ENCODE measurements at regions not wholly inside any gene's neighbourhood (a gene's known extent, or its start where the extent isn't known, plus 50 kb on each side); places are given as distances from the start of the nearest gene placed in this dataset.

- Histone ChIP-seq H3K79me2 (replicated peaks; ENCODE audit: insufficient read depth, low read length) (no peaks in the 10 kb centered on the region), H3K27me3 (ENCODE audit: insufficient read depth, low read depth, low read length) (no peaks in the 10 kb centered on the region), H2AFZ (ENCODE audit: low read depth, low read length) (no peak overlapping the region), H3K9ac (ENCODE audit: low read length) (no peak overlapping the region), H3K27ac (ENCODE audit: low read length) (no peak overlapping the region), H3K36me3 (ENCODE audit: insufficient read depth, low read length) (no peaks in the 10 kb centered on the region), H3F3A (ENCODE audit: insufficient read depth, low read length, poor library complexity, severe bottlenecking) (no peaks in the 10 kb centered on the region), H3K4me2 (ENCODE audit: low read length) (no peak overlapping the region), H3K4me3 (ENCODE audit: low read length) (no peak overlapping the region), H3K9me3 (ENCODE audit: low read length) (no peaks in the 10 kb centered on the region), H4K20me1 (ENCODE audit: insufficient read depth) (no peaks in the 10 kb centered on the region), H3K9me2 (ENCODE audit: insufficient read depth, low read length) (no peaks in the 10 kb centered on the region)
- TF ChIP-seq, protein P1, sequence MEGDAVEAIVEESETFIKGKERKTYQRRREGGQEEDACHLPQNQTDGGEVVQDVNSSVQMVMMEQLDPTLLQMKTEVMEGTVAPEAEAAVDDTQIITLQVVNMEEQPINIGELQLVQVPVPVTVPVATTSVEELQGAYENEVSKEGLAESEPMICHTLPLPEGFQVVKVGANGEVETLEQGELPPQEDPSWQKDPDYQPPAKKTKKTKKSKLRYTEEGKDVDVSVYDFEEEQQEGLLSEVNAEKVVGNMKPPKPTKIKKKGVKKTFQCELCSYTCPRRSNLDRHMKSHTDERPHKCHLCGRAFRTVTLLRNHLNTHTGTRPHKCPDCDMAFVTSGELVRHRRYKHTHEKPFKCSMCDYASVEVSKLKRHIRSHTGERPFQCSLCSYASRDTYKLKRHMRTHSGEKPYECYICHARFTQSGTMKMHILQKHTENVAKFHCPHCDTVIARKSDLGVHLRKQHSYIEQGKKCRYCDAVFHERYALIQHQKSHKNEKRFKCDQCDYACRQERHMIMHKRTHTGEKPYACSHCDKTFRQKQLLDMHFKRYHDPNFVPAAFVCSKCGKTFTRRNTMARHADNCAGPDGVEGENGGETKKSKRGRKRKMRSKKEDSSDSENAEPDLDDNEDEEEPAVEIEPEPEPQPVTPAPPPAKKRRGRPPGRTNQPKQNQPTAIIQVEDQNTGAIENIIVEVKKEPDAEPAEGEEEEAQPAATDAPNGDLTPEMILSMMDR (IDR thresholded peaks at IDR 0.05; ENCODE audit: poor library complexity, severe bottlenecking), result no peak
- TF ChIP-seq EZH2 (IDR thresholded peaks at IDR 0.05; ENCODE audit: borderline replicate concordance, insufficient read depth, low read length, poor library complexity, severe bottlenecking) (no peak), TAF1 (IDR thresholded peaks at IDR 0.05; ENCODE audit: low read depth) (no peak), MXI1 (conservative IDR thresholded peaks at IDR 0.05; ENCODE audit: poor library complexity, severe bottlenecking) (no peak), REST (IDR thresholded peaks at IDR 0.05; ENCODE audit: borderline replicate concordance) (no peak), EP300 (conservative IDR thresholded peaks at IDR 0.05; ENCODE audit: poor library complexity, severe bottlenecking) (no peak), SMC3 (conservative IDR thresholded peaks at IDR 0.05; ENCODE audit: poor library complexity) (no peak), POLR2AphosphoS5 (IDR thresholded peaks at IDR 0.05) (no peak), RAD21 (conservative IDR thresholded peaks at IDR 0.05) (no peak)
These were observed 77.7 kb upstream of the GLI3 start for GRCh38 chr7:42314696-42315095.

DNA sequence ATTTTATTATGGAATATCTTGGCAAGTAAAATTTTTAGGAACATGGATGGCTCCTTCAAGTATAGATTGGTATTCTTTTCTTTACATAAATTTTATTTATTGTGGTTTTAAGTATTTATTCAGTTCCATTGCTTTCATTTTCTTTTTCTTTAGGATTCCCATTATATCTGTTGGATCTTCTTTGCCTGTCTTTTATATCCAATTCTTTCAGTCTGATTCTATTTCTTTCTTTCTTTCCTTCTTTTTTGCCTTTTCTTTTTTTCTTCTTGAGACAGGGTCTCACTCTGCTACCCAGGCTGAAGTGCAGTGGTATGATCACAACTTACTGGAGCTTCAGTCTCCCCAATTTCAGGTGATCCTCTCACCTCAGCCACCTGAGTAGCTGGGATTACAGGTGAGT lies 74.2 kb upstream of the GLI3 start:
- no peaks in the 10 kb centered on the region for H3K27me3 ChIP-seq (ENCODE audit: insufficient read depth, low read depth, low read length)
- no peak overlapping the region for H3K4me3 ChIP-seq (ENCODE audit: low read length)
- no peaks in the 10 kb centered on the region for H3K9me2 ChIP-seq (ENCODE audit: insufficient read depth, low read length)
- H4K20me1 ChIP-seq (ENCODE audit: insufficient read depth), result no peaks in the 10 kb centered on the region
- no peaks in the 10 kb centered on the region for H3K36me3 ChIP-seq (ENCODE audit: insufficient read depth, low read length)
- H3K27ac ChIP-seq (ENCODE audit: low read length), result no peak overlapping the region
- H3K9me3 ChIP-seq (ENCODE audit: low read length), result no peaks in the 10 kb centered on the region
- H3F3A ChIP-seq (ENCODE audit: insufficient read depth, low read length, poor library complexity, severe bottlenecking), result no peaks in the 10 kb centered on the region
- no peak overlapping the region for H2AFZ ChIP-seq (ENCODE audit: low read depth, low read length)
- no peak overlapping the region for H3K4me2 ChIP-seq (ENCODE audit: low read length)
- TF ChIP-seq POLR2AphosphoS5 (IDR thresholded peaks at IDR 0.05), result no peak
- TF ChIP-seq, protein P1 (IDR thresholded peaks at IDR 0.05; ENCODE audit: poor library complexity, severe bottlenecking), result no peak
- TF ChIP-seq TAF1 (IDR thresholded peaks at IDR 0.05; ENCODE audit: low read depth), result no peak
- no peak for TF ChIP-seq EZH2 (IDR thresholded peaks at IDR 0.05; ENCODE audit: borderline replicate concordance, insufficient read depth, low read length, poor library complexity, severe bottlenecking)
- no peak for TF ChIP-seq REST (IDR thresholded peaks at IDR 0.05; ENCODE audit: borderline replicate concordance)
- TF ChIP-seq SMC3 (conservative IDR thresholded peaks at IDR 0.05; ENCODE audit: poor library complexity), result no peak
- no peak for TF ChIP-seq MXI1 (conservative IDR thresholded peaks at IDR 0.05; ENCODE audit: poor library complexity, severe bottlenecking)
- TF ChIP-seq EP300 (conservative IDR thresholded peaks at IDR 0.05; ENCODE audit: poor library complexity, severe bottlenecking), result no peak
- TF ChIP-seq RAD21 (conservative IDR thresholded peaks at IDR 0.05), result no peak
- H3K79me2 ChIP-seq (replicated peaks; ENCODE audit: insufficient read depth, low read length), result no peaks in the 10 kb centered on the region
- H3K9ac ChIP-seq (ENCODE audit: low read length), result no peak overlapping the region

Data from neural cell (in vitro differentiated cells).